ENCODE measurements at regions not wholly inside any gene's neighbourhood (a gene's known extent, or its start where the extent isn't known, plus 50 kb on each side); places are given as distances from the start of the nearest gene placed in this dataset.
"Not testable (repeated sequence)": the region's sequence is repeated elsewhere in the genome, so short reads cannot be mapped to it uniquely, and the experiment has no call there.

- no peak for DNase-seq
Observed at GRCh38 chr4:64807821-64808220, 398.6 kb upstream of the TECRL start.

- DNase-seq, result no peak
Observed at GRCh38 chr4:64799751-64800150, 390.5 kb upstream of the TECRL start.

GRCh38 chr4:64798828-64799227, 389.6 kb upstream of the TECRL start:
- DNase-seq, result not testable (repeated sequence)

- DNase-seq, result no peak
Observed at GRCh38 chr4:64796581-64796980, 387.3 kb upstream of the TECRL start.

GRCh38 chr4:64784125-64784524, 374.9 kb upstream of the TECRL start:
- no peak for DNase-seq

- DNase-seq, result no peak
Observed at GRCh38 chr4:64781737-64782326, 372.6 kb upstream of the TECRL start.

GRCh38 chr4:64780664-64781063, 371.4 kb upstream of the TECRL start:
- DNase-seq, result no peak

- no peak for DNase-seq
Observed at GRCh38 chr4:64777286-64777685, 368.0 kb upstream of the TECRL start.

GRCh38 chr4:64776820-64777219, 367.6 kb upstream of the TECRL start:
- no peak for DNase-seq

GRCh38 chr4:64774626-64775025, 365.4 kb upstream of the TECRL start:
- DNase-seq, result no peak

GRCh38 chr4:64771149-64771548, 361.9 kb upstream of the TECRL start:
- no peak for DNase-seq

- DNase-seq, result no peak
Observed at GRCh38 chr4:64767547-64767946, 358.3 kb upstream of the TECRL start.

- DNase-seq, result no peak
Observed at GRCh38 chr4:64766565-64766964, 357.3 kb upstream of the TECRL start.

- no peak for DNase-seq
Observed at GRCh38 chr4:64756016-64756415, 346.8 kb upstream of the TECRL start.

GRCh38 chr4:64747919-64748715, 338.9 kb upstream of the TECRL start:
- no peak for DNase-seq

GRCh38 chr4:64738240-64738639, 329.0 kb upstream of the TECRL start:
- DNase-seq, result no peak

GRCh38 chr4:64737854-64738138, 328.5 kb upstream of the TECRL start:
- DNase-seq, result not testable (repeated sequence)

- no peak for DNase-seq
Observed at GRCh38 chr4:64737026-64737853, 328.0 kb upstream of the TECRL start.

- no peak for DNase-seq
Observed at GRCh38 chr4:64729561-64729960, 320.3 kb upstream of the TECRL start.

GRCh38 chr4:64727960-64728359, 318.7 kb upstream of the TECRL start:
- DNase-seq, result no peak

- not testable (repeated sequence) for DNase-seq
Observed at GRCh38 chr4:64727391-64727790, 318.1 kb upstream of the TECRL start.

- no peak for DNase-seq
Observed at GRCh38 chr4:64724689-64725088, 315.4 kb upstream of the TECRL start.

- no peak for DNase-seq
Observed at GRCh38 chr4:64721106-64721505, 311.9 kb upstream of the TECRL start.

- no peak for DNase-seq
Observed at GRCh38 chr4:64718091-64718490, 308.8 kb upstream of the TECRL start.

Measured in activated T-cell treated with anti-CD3 and anti-CD28 coated beads, Interleukin-2, amount 50 U/mL, for 48 hours (primary cell).